GM12878 (cell line): ENCODE measurements at regions not wholly inside any gene's neighbourhood (a gene's known extent, or its start where the extent isn't known, plus 50 kb on each side); places are given as distances from the start of the nearest gene placed in this dataset.

Source experiments
- ATAC-seq: fragments of 200-7000 bp; cut with Tn5 transposase; 3 replicates; pipeline ENCODE4 v1.9.1; 2020; ENCODE audit warnings: mild to moderate bottlenecking, moderate library complexity
- BruUV-seq: library from RNA; stranded (reverse); fragments of 400-500 nt; replicated peaks from 2 replicates; lab custom pipeline; 2021; lab: Mats Ljungman, UMichigan
- CTCF ChIA-PET: fragments of 300-600 bp; sonication (Branson Sonifier 250); formaldehyde crosslinking; extraction: SDS; loops from one replicate; lab custom pipeline; 2021; ENCODE audit warnings: inconsistent platforms; lab: Yijun Ruan, JAX
- POLR2A ChIA-PET: fragments of 350-600 bp; formaldehyde crosslinking; extraction: SDS; loops from one replicate; lab custom pipeline; 2021; ENCODE audit warnings: inconsistent platforms; lab: Charles Lee
- RAD21 ChIA-PET: fragments of 300-600 bp; sonication (Branson Sonifier 250); formaldehyde crosslinking; loops from one replicate; lab custom pipeline; 2023; ENCODE audit warnings: antibody characterized with exemption; ENCODE audit not compliant: unreplicated experiment; lab: Charles Lee
- SMC1A ChIA-PET: fragments of 300-600 bp; sonication (Branson Sonifier 250); formaldehyde crosslinking; loops from one replicate; lab custom pipeline; 2023; ENCODE audit not compliant: unreplicated experiment, uncharacterized antibody; lab: Charles Lee
- DNase-seq: peaks from one replicate; pipeline ENCODE4 v3.0.0-alpha.2; 2011; ENCODE audit warnings: low read depth, low spot score
- FAIRE-seq: peaks from 3 replicates; lab custom pipeline; 2011; peaks lifted over from hg19 to GRCh38; lab: Jason Lieb, UNC
- H2AFZ ChIP-seq: 2 replicates; pipeline ENCODE4 v1.6.0; 2011; ENCODE audit warnings: low read depth, low read length, control low read depth; ENCODE audit not compliant: control insufficient read depth
- H3K27ac ChIP-seq: 2 replicates; pipeline ENCODE4 v1.5.1; 2011; ENCODE audit warnings: control low read depth; ENCODE audit not compliant: control insufficient read depth, insufficient read depth
- H3K27me3 ChIP-seq, 2 experiments: replicated peaks in 1 of 2; 2 replicates each; pipeline versions ENCODE4 v1.6.0 to v1.6.1; 2011; ENCODE audit warnings: low read length in 1 of 2; ENCODE audit not compliant: control insufficient read depth in 2 of 2, insufficient read depth in 2 of 2
- H3K36me3 ChIP-seq, 2 experiments: 2 replicates each; pipeline ENCODE4 v1.5.1; 2011; ENCODE audit warnings: low read length in 1 of 2; ENCODE audit not compliant: control insufficient read depth in 2 of 2, insufficient read depth in 2 of 2
- H3K4me1 ChIP-seq: 2 replicates; pipeline ENCODE4 v1.6.1; 2011; ENCODE audit warnings: mild to moderate bottlenecking, low read length, moderate library complexity, mixed read lengths; ENCODE audit not compliant: control insufficient read depth, insufficient read depth
- H3K4me2 ChIP-seq: 2 replicates; pipeline ENCODE4 v1.6.0; 2011; ENCODE audit warnings: control low read depth; ENCODE audit not compliant: control insufficient read depth, insufficient read depth
- H3K4me3 ChIP-seq: fragments of 200-600 bp; sonication (generic); 2 replicates; pipeline ENCODE4 v1.5.1; 2016
- H3K79me2 ChIP-seq: 2 replicates; pipeline ENCODE4 v1.6.0; 2011; ENCODE audit warnings: low read length; ENCODE audit not compliant: control insufficient read depth, insufficient read depth
- H3K9ac ChIP-seq: 2 replicates; pipeline ENCODE4 v1.8.0; 2011; ENCODE audit warnings: low read length, control low read depth, mixed read lengths; ENCODE audit not compliant: control insufficient read depth, insufficient read depth
- H3K9me3 ChIP-seq: replicated peaks from 3 replicates; pipeline ENCODE4 v1.5.1; 2011; ENCODE audit warnings: mild to moderate bottlenecking, low read length; ENCODE audit not compliant: control insufficient read depth, insufficient read depth
- H4K20me1 ChIP-seq: 2 replicates; pipeline ENCODE4 v1.6.0; 2011; ENCODE audit not compliant: control insufficient read depth, insufficient read depth
- BMI1 ChIP-seq: fragments of 450-650 bp; IDR thresholded peaks from 2 replicates; pipeline ENCODE4 v1.6.1; 2016; ENCODE audit warnings: mild to moderate bottlenecking, moderate library complexity, borderline replicate concordance
- CBFB ChIP-seq: IDR thresholded peaks from 2 replicates; pipeline ENCODE4 v1.6.1; 2016; ENCODE audit warnings: antibody characterized with exemption, low read depth
- CBX5 ChIP-seq: sonication (generic); IDR thresholded peaks from 2 replicates; pipeline ENCODE4 v1.6.1; 2016; ENCODE audit warnings: low read depth, moderate library complexity, mild to moderate bottlenecking, inconsistent platforms
- CHD2 ChIP-seq: IDR thresholded peaks from 2 replicates; pipeline ENCODE4 v1.6.1; 2011; ENCODE audit warnings: low read depth, low read length, improper control_type of control experiment, borderline replicate concordance
- CTCF ChIP-seq, 3 experiments: IDR thresholded peaks in 2 of 3; conservative IDR thresholded peaks in 1 of 3; 2 replicates each; pipeline ENCODE4 v1.5.1; 2011; ENCODE audit warnings: low read depth in 3 of 3, low read length in 3 of 3, mild to moderate bottlenecking in 3 of 3, control low read depth in 2 of 3, moderate library complexity in 2 of 3, inconsistent platforms in 1 of 3, mixed read lengths in 1 of 3; ENCODE audit not compliant: control insufficient read depth in 2 of 3, insufficient read depth in 1 of 3; ENCODE audit errors: extremely low read depth in 1 of 3
- LARP7 ChIP-seq: fragments of 450-650 bp; IDR thresholded peaks from 2 replicates; pipeline ENCODE4 v1.6.1; 2017; ENCODE audit warnings: mild to moderate bottlenecking
- MTA2 ChIP-seq: fragments of 450-650 bp; IDR thresholded peaks from 2 replicates; pipeline ENCODE4 v1.6.1; 2016; ENCODE audit warnings: low read depth, mild to moderate bottlenecking, moderate library complexity
- NFYA ChIP-seq: IDR thresholded peaks from 2 replicates; pipeline ENCODE4 v1.6.1; 2011; ENCODE audit warnings: low read depth, mild to moderate bottlenecking, low read length, improper control_type of control experiment, borderline replicate concordance
- NR2F1 ChIP-seq: fragments of 450-650 bp; conservative IDR thresholded peaks from 2 replicates; pipeline ENCODE4 v1.6.1; 2017; ENCODE audit warnings: mild to moderate bottlenecking
- PAX8 ChIP-seq: fragments of 450-650 bp; IDR thresholded peaks from 2 replicates; pipeline ENCODE4 v1.6.1; 2017; ENCODE audit warnings: mild to moderate bottlenecking, moderate library complexity
- POLR2A ChIP-seq: IDR thresholded peaks from 2 replicates; pipeline ENCODE4 v1.6.1; 2011; ENCODE audit warnings: low read depth, mild to moderate bottlenecking, low read length
- POLR2AphosphoS5 ChIP-seq: IDR thresholded peaks from 2 replicates; pipeline ENCODE4 v1.6.1; 2011; ENCODE audit warnings: mild to moderate bottlenecking, low read length, inconsistent platforms
- SMC3 ChIP-seq: IDR thresholded peaks from 2 replicates; pipeline ENCODE4 v1.6.1; 2011; ENCODE audit warnings: low read length, improper control_type of control experiment, borderline replicate concordance
- STAT1 ChIP-seq: fragments of 450-650 bp; conservative IDR thresholded peaks from 2 replicates; pipeline ENCODE4 v1.6.1; 2014; ENCODE audit warnings: antibody characterized with exemption, mild to moderate bottlenecking
- WRNIP1 ChIP-seq: IDR thresholded peaks from 2 replicates; pipeline ENCODE4 v1.6.1; 2011; ENCODE audit warnings: low read depth, low read length, improper control_type of control experiment, borderline replicate concordance
- ZNF384 ChIP-seq: IDR thresholded peaks from 2 replicates; pipeline ENCODE4 v1.6.1; 2012; ENCODE audit warnings: low read depth, mild to moderate bottlenecking, low read length, improper control_type of control experiment, borderline replicate concordance
- ZNF592 ChIP-seq: fragments of 450-650 bp; IDR thresholded peaks from 2 replicates; pipeline ENCODE4 v1.6.1; 2017; ENCODE audit warnings: mild to moderate bottlenecking, moderate library complexity
- WGBS: methylation state at CpG from one replicate; pipeline ENCODE4 v1.1.6; 2016; ENCODE audit warnings: low lambda C conversion rate; ENCODE audit not compliant: insufficient replicate concordance, insufficient coverage; ENCODE audit errors: missing lambda C conversion rate; 5-methylcytosine and 5-hydroxymethylcytosine counted together
- in situ Hi-C: fragments of 300-500 bp; cut with MboI; formaldehyde crosslinking; loops from 9 replicates; pipeline ENCODE4 v1.14.3; 2018; ENCODE audit warnings: mixed read lengths
- intact Hi-C: fragments of 100-400 bp; cut with micrococcal nuclease; formaldehyde crosslinking; loops from one replicate; pipeline ENCODE4 v1.14.2; 2022; ENCODE audit not compliant: unreplicated experiment

- Histone ChIP-seq H3K4me2 (no peak overlapping the region), H3K36me3 (no peaks in the 10 kb centered on the region), H2AFZ (no peak overlapping the region), H3K27me3 (no peaks in the 10 kb centered on the region), H3K4me1 (no peaks in the 10 kb centered on the region), H4K20me1 (no peaks in the 10 kb centered on the region), H3K79me2 (no peaks in the 10 kb centered on the region), H3K4me3 (no peak overlapping the region), H3K27ac (no peak overlapping the region), H3K9ac (no peak overlapping the region), H3K9me3 (no peaks in the 10 kb centered on the region)
- FAIRE-seq = no peak
- in situ Hi-C loops = no loop called here
- BruUV-seq = no TSS peak
- WGBS = 15% methylated on average over 4 of the region's 4 CpGs
- ChIA-PET RAD21 (no interaction called here), POLR2A (no interaction called here), SMC1A (interaction anchor here (0.7 kb wide), 1 partner anchor 89 kb away, joined by 3 read pairs; no protein-coding TSS in a partner anchor), CTCF (interaction anchor here (0.6 kb wide), 1 partner anchor 170 kb away, joined by 3 read pairs; no protein-coding TSS in a partner anchor)
- TF ChIP-seq ZNF592 (no peak), POLR2AphosphoS5 (no peak), SMC3 (no peak), ZNF384 (no peak), MTA2 (no peak), WRNIP1 (no peak), CHD2 (no peak), STAT1 (no peak), CBX5 (no peak), CBFB (no peak), LARP7 (no peak), CTCF (IDR thresholded peaks at IDR 0.05 in 2 of 3, conservative IDR thresholded peaks at IDR 0.05 in 1 of 3; ENCODE audit: control insufficient read depth in 2 of 3, extremely low read depth in 1 of 3, insufficient read depth in 1 of 3, low read depth in 3 of 3, low read length in 3 of 3) (no peak), BMI1 (no peak), NR2F1 (no peak), NFYA (no peak), PAX8 (no peak), POLR2A (no peak)
- intact Hi-C loops = no loop called here
- no peak for DNase-seq
- no peak for ATAC-seq
These were observed 416.8 kb downstream of the TUSC1 start for GRCh38 chr9:25261445-25261844.
